D721Med (cell line): ENCODE measurements at regions not wholly inside any gene's neighbourhood (a gene's known extent, or its start where the extent isn't known, plus 50 kb on each side); places are given as distances from the start of the nearest gene placed in this dataset.
A peak's percentile ranks its signal among the peaks of the same experiment; 100 is the strongest.
"Not testable (repeated sequence)": the region's sequence is repeated elsewhere in the genome, so short reads cannot be mapped to it uniquely, and the experiment has no call there.

Experiments
- DNase-seq: peaks from one replicate; pipeline ENCODE4 v3.0.0; 2011; ENCODE audit warnings: low spot score; ENCODE audit not compliant: insufficient read length
- FAIRE-seq: peaks from 2 replicates; lab custom pipeline; 2011; peaks lifted over from hg19 to GRCh38; lab: Jason Lieb, UNC
- TF ChIP-seq, protein P1 (sequence below): IDR thresholded peaks from 2 replicates; pipeline ENCODE4 v1.5.1; 2012; ENCODE audit warnings: mild to moderate bottlenecking, control low read depth; ENCODE audit not compliant: insufficient read depth; ENCODE audit errors: missing control alignments

DNA sequence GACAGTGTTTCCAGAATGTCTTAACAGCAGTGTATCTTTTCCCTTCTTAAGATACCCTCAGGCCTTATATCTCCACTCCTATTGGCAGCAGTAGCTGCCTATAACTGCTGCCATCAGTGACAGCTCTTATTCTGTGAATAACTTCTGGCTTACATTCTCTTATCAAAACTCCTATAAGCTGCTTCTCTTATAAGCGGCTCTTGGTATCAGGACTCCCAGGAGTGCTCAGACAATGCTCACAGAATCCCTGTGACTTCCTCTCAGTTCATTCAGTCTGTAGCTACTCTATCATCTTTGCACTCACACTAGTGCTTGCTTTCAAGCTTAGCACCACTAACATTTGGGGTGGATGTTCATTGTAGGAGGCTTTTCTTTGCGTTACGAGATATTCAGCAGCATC, 143.7 kb upstream of the CDH7 start:
- TF ChIP-seq, protein P1, sequence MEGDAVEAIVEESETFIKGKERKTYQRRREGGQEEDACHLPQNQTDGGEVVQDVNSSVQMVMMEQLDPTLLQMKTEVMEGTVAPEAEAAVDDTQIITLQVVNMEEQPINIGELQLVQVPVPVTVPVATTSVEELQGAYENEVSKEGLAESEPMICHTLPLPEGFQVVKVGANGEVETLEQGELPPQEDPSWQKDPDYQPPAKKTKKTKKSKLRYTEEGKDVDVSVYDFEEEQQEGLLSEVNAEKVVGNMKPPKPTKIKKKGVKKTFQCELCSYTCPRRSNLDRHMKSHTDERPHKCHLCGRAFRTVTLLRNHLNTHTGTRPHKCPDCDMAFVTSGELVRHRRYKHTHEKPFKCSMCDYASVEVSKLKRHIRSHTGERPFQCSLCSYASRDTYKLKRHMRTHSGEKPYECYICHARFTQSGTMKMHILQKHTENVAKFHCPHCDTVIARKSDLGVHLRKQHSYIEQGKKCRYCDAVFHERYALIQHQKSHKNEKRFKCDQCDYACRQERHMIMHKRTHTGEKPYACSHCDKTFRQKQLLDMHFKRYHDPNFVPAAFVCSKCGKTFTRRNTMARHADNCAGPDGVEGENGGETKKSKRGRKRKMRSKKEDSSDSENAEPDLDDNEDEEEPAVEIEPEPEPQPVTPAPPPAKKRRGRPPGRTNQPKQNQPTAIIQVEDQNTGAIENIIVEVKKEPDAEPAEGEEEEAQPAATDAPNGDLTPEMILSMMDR, result no peak
- FAIRE-seq (no peak), DNase-seq (no peak)

DNA sequence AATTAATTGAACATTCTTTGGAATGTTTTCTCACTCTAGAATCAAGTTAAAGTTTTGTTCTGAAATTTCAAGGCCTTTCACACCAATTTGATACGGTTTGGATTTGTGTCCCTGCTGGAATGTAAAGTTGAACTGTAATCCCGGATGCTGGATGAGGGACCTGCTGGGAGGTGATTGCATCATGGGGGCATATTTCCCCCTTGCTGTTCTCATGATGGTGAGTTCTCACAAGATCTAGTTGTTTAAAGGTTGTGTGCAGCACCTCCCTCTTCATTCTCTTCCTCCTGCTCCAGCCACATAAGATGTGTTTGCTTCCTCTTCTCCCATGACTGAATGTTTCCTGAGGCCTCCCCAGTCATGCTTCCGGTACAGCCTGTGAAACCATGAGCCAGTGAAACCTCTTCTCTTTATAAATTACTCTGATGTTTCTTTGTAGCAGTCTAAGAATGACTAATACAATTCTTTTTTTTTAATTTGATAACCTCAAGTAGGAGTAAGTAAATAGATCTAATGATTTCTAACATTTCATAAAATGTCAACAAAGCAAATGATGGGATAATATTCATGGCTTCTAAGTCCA, 144.2 kb upstream of the CDH7 start:
- FAIRE-seq, result peak; percentile 98
- no peak for DNase-seq
- TF ChIP-seq, protein P1, result no peak

DNA sequence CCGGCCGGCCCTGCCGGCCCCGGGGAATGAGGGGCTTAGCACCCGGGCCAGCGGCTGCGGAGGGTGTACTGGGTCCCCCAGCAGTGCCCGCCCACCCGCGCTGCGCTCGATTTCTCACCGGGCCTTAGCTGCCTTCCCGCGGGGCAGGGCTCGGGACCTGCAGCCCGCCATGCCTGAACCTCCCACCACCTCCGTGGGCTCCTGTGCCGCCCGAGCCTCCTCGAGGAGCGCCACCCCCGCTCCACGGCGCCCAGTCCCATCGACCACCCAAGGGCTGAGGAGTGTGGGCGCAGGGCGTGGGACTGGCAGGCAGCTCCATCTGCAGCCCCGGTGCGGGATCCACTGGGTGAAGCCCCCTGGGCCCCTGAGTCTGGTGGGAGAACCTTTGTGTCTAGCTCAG, 145.5 kb upstream of the CDH7 start:
- FAIRE-seq, DNase-seq: not testable (repeated sequence)

DNA sequence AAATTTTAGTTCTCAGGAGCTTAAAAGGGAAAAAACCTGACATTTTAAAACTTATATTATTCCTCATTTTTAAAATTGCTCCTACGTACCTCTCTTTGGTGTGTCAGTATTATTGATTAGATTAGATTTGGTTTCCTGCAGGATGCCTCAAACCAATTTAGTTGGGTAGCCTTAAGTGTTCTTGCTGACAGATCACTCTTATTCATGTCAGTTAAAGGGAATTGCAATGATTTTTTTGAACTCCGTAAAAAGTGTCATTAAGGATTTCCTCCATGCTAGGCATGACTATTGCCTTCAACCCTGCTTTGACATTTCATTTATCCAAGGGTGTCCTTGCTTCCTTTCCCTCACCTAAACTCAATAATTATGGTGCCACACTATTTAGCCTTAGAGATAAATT, 149.0 kb upstream of the CDH7 start:
- FAIRE-seq, result no peak
- TF ChIP-seq, protein P1, result no peak
- no peak for DNase-seq

DNA sequence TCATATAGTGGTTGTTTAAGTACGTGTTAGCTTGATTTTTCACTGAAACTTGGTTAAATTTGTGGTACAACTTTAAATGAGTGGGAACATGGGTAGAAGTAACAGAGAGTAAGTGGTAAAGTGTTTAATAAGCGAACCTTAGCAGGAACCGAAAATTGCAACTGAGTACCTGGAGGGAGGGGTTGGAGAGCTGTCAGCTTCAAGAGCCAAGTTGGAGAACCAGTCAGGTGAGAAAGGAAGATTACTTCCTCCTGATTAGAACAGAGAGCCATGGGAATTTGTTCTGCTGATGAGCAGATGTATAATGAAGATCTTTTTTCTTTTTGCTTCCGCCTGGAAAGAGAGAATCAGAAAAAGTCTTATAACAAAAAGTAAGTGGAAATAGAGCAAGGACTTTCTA, 158.4 kb upstream of the CDH7 start:
- DNase-seq (no peak), FAIRE-seq (peak; percentile 99)
- TF ChIP-seq, protein P1, result no peak

DNA sequence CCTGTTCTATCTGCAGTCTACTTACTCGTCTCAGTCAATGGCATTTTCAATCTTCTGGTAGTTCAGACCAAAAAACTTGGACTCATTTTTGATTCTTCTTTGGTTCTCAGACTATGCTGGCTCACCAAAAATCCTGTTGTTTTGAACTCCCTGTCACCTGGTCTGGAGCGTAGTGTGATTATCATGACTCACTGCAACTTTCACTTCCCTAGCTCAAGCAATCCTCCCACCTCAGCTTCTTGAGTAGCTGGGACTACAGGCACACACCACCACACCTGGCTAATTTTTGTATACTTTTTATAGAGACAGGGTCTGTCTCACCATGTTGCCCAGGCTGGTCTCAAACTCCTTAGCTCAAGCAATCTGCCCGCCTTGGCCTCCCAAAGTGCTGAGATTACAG, 163.3 kb upstream of the CDH7 start:
- TF ChIP-seq, protein P1, result no peak
- no peak for FAIRE-seq
- DNase-seq, result no peak

DNA sequence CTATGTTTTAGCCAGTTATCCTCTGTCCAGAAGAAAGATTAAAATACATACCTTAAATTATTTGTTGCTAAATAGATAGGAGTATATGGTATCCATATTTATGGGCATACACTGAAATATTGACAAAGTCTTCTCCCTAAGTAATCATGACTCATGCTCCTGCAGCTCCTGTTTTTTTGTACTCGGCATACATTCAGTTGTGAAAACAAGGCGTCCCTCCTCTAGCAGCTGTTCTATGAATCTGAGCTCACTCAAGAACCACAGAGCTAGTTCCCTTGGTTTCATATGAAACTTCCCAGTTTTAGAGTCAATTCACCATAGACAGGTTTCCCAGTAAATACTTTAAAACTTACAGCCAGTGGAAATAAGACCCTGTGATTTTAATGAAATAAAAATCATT, 168.7 kb upstream of the CDH7 start:
- DNase-seq, result not testable (repeated sequence)
- peak; percentile 100 for FAIRE-seq

DNA sequence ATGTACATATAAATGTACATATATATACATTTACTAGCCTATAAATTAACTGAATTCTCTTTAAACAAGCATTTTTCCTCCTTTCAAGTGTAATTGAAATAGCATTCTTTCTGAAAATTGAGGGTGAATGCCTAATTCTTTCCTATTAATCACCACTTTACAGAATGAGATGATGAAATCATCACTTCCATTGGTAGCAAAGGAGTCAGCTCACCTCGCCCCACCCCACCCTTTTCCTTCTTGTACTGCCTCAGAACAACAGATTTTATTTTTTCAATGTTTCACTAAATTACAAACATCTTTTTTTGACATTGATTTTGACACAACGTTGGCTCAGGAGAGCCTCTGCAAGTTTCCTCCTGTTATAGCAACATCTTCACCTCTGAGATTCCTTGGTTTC, 181.9 kb upstream of the CDH7 start:
- TF ChIP-seq, protein P1, result no peak
- no peak for FAIRE-seq
- no peak for DNase-seq
